ENCODE measurements at regions not wholly inside any gene's neighbourhood (a gene's known extent, or its start where the extent isn't known, plus 50 kb on each side); places are given as distances from the start of the nearest gene placed in this dataset. TPM values are rescaled to one million over a fixed set of nuclear protein-coding genes. Genes with fewer than 3 reads are reported as not detected.
A peak's percentile ranks its signal among the peaks of the same experiment; 100 is the strongest.

- DNase-seq (ENCODE audit: low spot score): no peak
These were observed 98.4 kb upstream of the PAPOLG start for GRCh38 chr2:60657673-60658072.

- DNase-seq (ENCODE audit: low spot score): no peak
These were observed 97.0 kb upstream of the PAPOLG start for GRCh38 chr2:60659026-60659425.

DNA sequence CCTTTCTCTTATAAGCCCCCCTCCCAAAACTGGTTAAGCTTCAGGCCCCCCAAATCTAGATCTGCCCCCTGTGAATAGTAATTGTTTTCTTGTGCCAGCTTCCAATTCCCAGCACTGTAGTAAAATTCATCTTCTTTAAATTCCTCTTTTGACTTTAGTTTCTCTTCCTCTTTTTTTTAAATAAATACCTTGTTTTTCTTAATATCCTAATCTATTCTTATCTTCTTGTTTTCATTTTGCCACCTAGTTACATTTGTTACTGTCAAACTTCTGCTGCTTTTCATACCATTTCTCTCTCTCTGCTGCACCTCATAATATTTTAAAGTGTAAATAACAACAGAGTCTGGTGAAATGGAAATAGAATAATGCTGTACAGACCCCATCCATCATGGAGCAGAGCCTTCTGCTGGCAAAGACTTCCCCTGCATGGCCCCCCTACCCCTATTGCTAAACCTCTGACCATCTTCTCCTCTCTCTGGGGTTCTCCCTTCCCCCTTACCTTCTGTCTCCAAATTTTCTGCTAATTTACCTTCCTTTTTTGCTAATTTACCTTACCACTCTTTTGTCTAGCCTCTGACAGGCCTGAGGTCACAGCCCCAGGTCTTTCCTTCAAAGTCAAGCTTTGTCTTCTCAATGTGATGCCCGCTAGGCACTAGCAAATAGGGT is 94.9 kb upstream of the PAPOLG start:
- DNase-seq (ENCODE audit: low spot score): no peak

DNA sequence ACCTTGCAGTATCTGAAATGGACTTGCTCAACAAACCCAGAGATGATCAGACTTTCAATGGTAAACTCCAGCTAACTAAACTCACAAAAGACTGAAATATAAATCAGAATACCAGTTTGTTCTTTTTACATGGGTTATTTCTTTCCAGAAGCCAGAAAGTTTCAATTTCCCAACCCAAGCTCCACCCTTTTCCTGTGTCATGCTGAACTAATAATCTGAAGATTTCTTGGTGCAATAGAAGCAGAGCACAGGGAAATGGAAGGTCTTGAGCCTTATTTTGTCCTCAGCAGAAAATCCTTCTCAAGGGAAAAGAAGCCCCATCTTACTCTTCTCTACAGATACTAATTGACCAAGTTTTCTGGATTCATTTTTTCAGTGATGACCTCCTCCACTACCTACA is 93.3 kb upstream of the PAPOLG start:
- DNase-seq (ENCODE audit: low spot score): no peak

- DNase-seq (ENCODE audit: low spot score): no peak
These were observed 84.1 kb upstream of the PAPOLG start for GRCh38 chr2:60671966-60672365.

DNA sequence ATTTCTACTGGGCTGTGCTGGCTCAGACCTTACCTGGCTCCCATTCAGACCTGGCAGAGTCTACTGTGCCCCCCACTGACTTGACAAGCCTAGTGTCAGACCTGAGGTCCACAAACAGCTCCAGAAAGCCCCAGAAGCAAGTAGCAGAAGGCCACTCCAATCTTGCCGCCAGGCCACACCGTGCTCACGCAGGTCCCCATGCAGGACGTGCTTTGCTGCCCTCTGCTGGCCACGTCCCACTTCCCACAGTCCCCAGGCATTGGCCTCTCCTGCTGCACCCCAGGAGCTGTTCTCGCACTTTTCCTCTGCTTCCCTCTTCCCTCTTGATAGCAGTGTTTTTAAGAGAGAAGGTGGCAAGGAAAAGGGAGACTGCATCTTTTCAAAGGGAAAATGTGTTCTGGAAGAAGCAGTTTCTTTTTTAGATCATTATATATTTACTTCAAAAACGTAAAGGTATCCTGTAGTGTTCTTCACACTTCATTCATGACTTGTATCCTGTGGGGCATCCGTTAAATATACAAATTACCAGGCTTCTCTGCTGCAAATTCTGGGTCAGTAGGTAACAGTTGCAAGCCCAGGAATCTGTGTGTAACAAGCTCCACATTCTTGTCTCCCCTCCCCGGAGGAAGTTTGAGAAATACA is 81.4 kb upstream of the PAPOLG start:
- peak; percentile 85 for DNase-seq (ENCODE audit: low spot score)

DNA sequence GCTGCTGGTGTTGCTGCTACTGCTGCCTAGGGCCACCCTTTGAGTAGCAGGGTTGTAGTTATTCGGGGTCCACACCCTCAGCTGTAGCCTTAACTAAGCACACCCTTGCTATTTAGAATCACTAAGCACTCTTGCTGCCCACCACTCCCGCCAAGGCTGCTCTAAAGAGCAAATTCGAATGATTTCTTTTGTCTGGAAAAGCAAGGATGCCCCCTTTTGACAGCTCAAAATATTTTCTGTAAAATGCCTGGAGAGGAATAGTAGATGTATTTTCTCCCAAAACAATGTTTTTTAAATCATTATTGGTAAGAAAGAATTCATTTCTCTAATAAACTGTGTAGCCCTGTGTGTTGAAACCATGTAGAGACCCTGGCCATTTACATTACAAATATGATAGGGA is 80.8 kb upstream of the PAPOLG start:
- no peak for DNase-seq (ENCODE audit: low spot score)

DNA sequence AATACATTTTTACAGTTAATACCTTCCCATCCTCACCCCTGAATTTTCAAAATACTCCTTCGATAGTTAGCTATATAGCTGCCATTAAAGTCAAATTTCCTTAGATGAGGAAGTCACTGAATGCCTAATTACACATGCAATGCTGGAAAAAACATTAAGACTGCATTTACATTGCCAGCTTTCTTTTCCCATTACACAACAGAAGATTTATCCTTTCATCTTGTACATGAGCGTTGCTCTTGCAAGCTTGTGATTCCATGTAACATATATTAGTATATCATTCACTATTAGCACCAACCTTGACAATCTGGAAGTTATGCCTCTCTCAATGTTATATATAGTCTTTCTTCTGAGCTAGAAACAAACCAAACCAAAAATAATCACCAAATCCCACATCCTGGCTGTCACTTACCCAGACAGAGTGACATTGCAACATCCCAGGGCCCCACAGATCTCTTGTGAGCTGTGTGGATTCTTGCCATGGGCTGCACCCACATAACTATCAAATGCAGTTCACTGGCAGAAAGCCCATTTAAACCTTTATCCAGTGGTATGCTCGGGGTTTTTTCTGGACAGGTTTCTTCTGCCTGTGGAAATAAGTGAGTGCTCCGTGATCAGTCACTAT is 79.2 kb upstream of the PAPOLG start:
- DNase-seq (ENCODE audit: low spot score): no peak

DNA sequence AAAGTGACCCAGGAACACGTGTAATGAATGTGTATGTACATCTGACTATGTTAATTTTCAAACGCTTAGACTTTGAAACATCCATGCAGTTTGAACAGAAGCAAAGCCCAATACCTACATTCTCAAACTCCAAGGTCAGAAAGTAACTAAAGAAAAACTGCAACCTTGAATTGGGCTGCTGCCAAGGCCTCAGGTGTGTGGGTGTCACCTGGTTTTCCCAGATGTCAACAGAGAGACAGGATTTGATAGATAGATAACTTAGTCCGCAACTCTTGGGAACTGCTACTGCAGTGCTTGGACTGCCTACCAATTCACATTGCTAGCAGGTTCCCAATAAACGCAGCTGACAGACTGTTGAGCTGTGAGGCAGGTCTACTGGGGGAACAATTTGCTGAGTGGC is 78.7 kb upstream of the PAPOLG start:
- no peak for DNase-seq (ENCODE audit: low spot score)

DNA sequence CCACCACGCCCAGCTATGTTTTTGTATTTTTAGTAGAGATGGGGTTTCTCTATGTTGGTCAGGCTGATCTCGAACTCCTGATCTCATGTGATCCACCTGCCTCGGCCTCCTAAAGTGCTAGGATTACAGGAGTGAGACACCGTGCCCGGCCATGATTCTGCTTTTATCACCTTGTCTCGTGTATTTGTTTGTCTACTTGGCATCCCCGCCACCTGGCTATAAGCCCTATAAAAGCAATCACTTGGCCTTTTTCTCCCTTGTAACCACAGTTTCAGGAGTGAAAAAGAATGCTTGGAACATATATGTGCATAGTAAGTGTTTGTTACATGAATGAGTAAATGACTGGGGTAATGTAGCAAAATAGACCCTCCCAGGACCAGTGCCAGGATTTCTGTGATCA is 77.5 kb upstream of the PAPOLG start:
- DNase-seq (ENCODE audit: low spot score): no peak

GRCh38 chr2:60679036-60679780 is 76.9 kb upstream of the PAPOLG start:
- DNase-seq (ENCODE audit: low spot score): no peak

DNA sequence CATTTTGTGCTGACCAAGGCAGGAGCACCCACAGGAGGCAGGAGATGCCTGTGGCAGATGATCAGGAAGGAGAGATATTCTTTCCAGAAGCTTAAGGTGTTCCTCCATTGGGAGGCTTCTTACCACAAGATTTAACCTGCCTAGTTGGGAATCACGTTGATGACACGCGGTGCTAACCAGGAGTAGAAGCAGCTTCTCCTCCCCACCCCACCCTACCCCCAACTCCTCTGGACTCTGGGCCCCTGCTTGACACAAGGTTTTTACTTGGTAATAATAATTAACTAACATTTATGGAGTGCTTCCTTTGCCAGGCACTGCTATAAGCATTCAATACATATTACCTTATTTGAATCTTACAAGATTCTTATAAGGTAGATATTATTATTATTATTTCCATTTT is 62.5 kb upstream of the PAPOLG start:
- no peak for DNase-seq (ENCODE audit: low spot score)

DNA sequence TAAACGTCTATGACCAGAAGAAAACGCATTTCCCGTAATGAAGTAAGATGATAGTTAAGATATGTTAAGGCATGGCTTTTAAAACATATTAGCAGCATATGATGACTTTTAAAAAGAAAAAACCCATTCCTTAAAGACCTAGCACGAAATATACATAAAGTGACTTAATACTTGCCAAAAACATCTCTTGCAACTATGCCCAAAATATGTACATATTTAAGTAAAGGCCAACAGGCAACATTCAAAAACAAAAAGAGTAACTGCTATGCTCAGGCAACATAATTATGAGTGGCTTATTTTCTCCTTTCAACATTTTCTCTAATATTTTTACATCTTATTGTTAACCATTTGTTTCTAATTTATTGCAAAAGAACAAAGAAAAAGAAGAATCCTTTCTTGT is 60.3 kb upstream of the PAPOLG start:
- no peak for DNase-seq (ENCODE audit: low spot score)

- DNase-seq (ENCODE audit: low spot score): no peak
These were observed 56.5 kb upstream of the PAPOLG start for GRCh38 chr2:60699617-60700016.

DNA sequence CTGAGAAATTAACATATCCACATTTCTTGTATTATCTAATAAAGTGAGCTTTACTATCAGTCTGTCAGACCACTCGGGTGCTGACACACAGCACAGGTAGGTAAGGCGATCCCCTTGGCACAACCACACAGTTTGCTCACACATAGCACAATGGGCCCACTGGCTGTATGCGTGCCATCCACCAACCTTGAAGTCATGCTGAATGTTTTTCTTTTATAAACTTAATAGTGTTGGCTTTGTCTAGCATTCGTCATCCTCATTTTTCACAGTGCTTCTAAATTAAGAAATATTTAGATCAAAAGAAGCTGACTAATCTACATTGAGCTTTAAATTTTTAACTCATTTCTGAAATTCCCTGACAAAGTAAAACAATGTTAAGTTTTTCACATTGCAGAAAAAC is 50.0 kb upstream of the PAPOLG start:
- no peak for DNase-seq (ENCODE audit: low spot score)

Small RNA genes lying in the stretch of these regions (small RNA-seq; reads per million reads assigned to genes)
- not detected for gene RN7SL361P

All from HT-29 (cell line).